HCT116 (cell line): ENCODE measurements at regions not wholly inside any gene's neighbourhood (a gene's known extent, or its start where the extent isn't known, plus 50 kb on each side); places are given as distances from the start of the nearest gene placed in this dataset.

Experiments
- ATAC-seq: fragments of 200-7000 bp; cut with Tn5 transposase; 2 replicates; pipeline ENCODE4 v1.9.1; 2020; ENCODE audit warnings: mild to moderate bottlenecking, moderate library complexity
- BruUV-seq: library from RNA; stranded (reverse); fragments of 400-500 nt; replicated peaks from 2 replicates; lab custom pipeline; 2021; lab: Mats Ljungman, UMichigan
- CTCF ChIA-PET: fragments of 300-600 bp; sonication (Branson Sonifier 250); formaldehyde crosslinking; loops from one replicate; lab custom pipeline; 2021; ENCODE audit warnings: antibody characterized with exemption; lab: Charles Lee
- POLR2A ChIA-PET: fragments of 300-600, 350-600 bp; sonication (Branson Sonifier 250); formaldehyde crosslinking; loops from one replicate; lab custom pipeline; 2021; ENCODE audit warnings: antibody characterized with exemption; lab: Charles Lee
- RAD21 ChIA-PET, 2 experiments: fragments of 300-600 bp; sonication (Branson Sonifier 250); formaldehyde crosslinking; loops; one replicate each; lab custom pipeline; 2023; ENCODE audit warnings: low total read pairs in 2 of 2; ENCODE audit not compliant: uncharacterized antibody in 2 of 2, unreplicated experiment in 2 of 2, low non-redundant PET in 1 of 2; lab: Charles Lee
- DNase-seq: peaks from one replicate; pipeline ENCODE4 v3.0.0-alpha.2; 2010; ENCODE audit warnings: low read depth, low spot score
- H2AFZ ChIP-seq: fragments of 200-600 bp; shearing (Covaris generic), sonication (generic); 2 replicates; pipeline ENCODE4 v1.6.1; 2017; ENCODE audit warnings: low read depth, mixed run types, mixed read lengths, antibody characterized with exemption, low read length; ENCODE audit not compliant: poor library complexity, severe bottlenecking
- H3K27ac ChIP-seq: 2 replicates; pipeline ENCODE4 v1.5.1; 2012; ENCODE audit warnings: low read depth, low read length
- H3K27me3 ChIP-seq: fragments of 200-600 bp; sonication (generic); 2 replicates; pipeline ENCODE4 v1.6.1; 2016; ENCODE audit warnings: mixed run types, low read length, mixed read lengths; ENCODE audit not compliant: insufficient read depth
- H3K36me3 ChIP-seq, 2 experiments: fragments of 200-500 bp in 1 of 2; fragments of 200-600 bp in 1 of 2; sonication (Bioruptor generic) in 1 of 2; sonication (generic) in 1 of 2; 2 replicates each; pipeline versions ENCODE4 v1.5.1 to v1.6.1; 2014 to 2016; ENCODE audit warnings: low read length in 2 of 2, inconsistent platforms in 1 of 2, mixed read lengths in 1 of 2, mixed run types in 1 of 2; ENCODE audit not compliant: insufficient read depth in 2 of 2, control insufficient read depth in 1 of 2
- H3K4me1 ChIP-seq, 2 experiments: fragments of 200-600 bp in 1 of 2; sonication (generic) in 1 of 2; 2 replicates each; pipeline versions ENCODE4 v1.5.1 to v1.6.1; 2012 to 2017; ENCODE audit warnings: low read length in 2 of 2, inconsistent platforms in 1 of 2, mild to moderate bottlenecking in 1 of 2, mixed read lengths in 1 of 2, mixed run types in 1 of 2, moderate library complexity in 1 of 2; ENCODE audit not compliant: insufficient read depth in 2 of 2, control insufficient read depth in 1 of 2
- H3K4me2 ChIP-seq: fragments of 200-600 bp; sonication (generic); 2 replicates; pipeline ENCODE4 v1.6.1; 2017; ENCODE audit warnings: mixed run types, low read length, mixed read lengths
- H3K4me3 ChIP-seq, 2 experiments: fragments of 200-600 bp in 1 of 2; sonication (generic) in 1 of 2; replicated peaks in 1 of 2; 2 replicates each; pipeline ENCODE4 v1.5.1; 2011 to 2016; ENCODE audit warnings: low read length in 2 of 2, control low read depth in 1 of 2, low read depth in 1 of 2, mild to moderate bottlenecking in 1 of 2, mixed read lengths in 1 of 2, mixed run types in 1 of 2
- H3K79me2 ChIP-seq: fragments of 200-600 bp; sonication (generic); 2 replicates; pipeline ENCODE4 v1.6.1; 2017; ENCODE audit warnings: mild to moderate bottlenecking, mixed run types, low read length, moderate library complexity, mixed read lengths; ENCODE audit not compliant: insufficient read depth
- H3K9ac ChIP-seq: fragments of 200-600 bp; sonication (generic); 2 replicates; pipeline ENCODE4 v1.6.1; 2016; ENCODE audit warnings: low read length, mixed read lengths
- H3K9me2 ChIP-seq: fragments of 200-600 bp; sonication (generic), shearing (Covaris generic); 2 replicates; pipeline ENCODE4 v1.6.1; 2017; ENCODE audit warnings: mixed run types, mild to moderate bottlenecking, moderate library complexity; ENCODE audit not compliant: insufficient read depth
- H3K9me3 ChIP-seq, 2 experiments: fragments of 200-500 bp in 1 of 2; fragments of 200-600 bp in 1 of 2; sonication (Bioruptor generic) in 1 of 2; sonication (generic) in 1 of 2; 2 replicates each; pipeline ENCODE4 v1.6.1; 2014 to 2017; ENCODE audit warnings: low read length in 2 of 2, mixed read lengths in 2 of 2, inconsistent platforms in 1 of 2, low read depth in 1 of 2, mild to moderate bottlenecking in 1 of 2, mixed run types in 1 of 2, moderate library complexity in 1 of 2; ENCODE audit not compliant: control insufficient read depth in 1 of 2, insufficient read depth in 1 of 2
- H4K20me1 ChIP-seq: fragments of 200-600 bp; sonication (generic), shearing (Covaris generic); 2 replicates; pipeline ENCODE4 v1.6.1; 2017; ENCODE audit warnings: mixed run types, mild to moderate bottlenecking, moderate library complexity; ENCODE audit not compliant: insufficient read depth
- CBX3 ChIP-seq: IDR thresholded peaks from 2 replicates; pipeline ENCODE4 v1.6.1; 2012; ENCODE audit warnings: low read depth
- CEBPB ChIP-seq: IDR thresholded peaks from 2 replicates; pipeline ENCODE4 v1.6.1; 2012; ENCODE audit warnings: low read depth
- CTCF ChIP-seq, 3 experiments: fragments of 200-600 bp in 1 of 3; sonication (generic) in 1 of 3; IDR thresholded peaks in 2 of 3; conservative IDR thresholded peaks in 1 of 3; 2 replicates each; pipeline ENCODE4 v1.5.1; 2012 to 2017; ENCODE audit warnings: low read depth in 2 of 3, low read length in 2 of 3, antibody characterized with exemption in 1 of 3, borderline replicate concordance in 1 of 3, control low read depth in 1 of 3, mild to moderate bottlenecking in 1 of 3, mixed read lengths in 1 of 3, mixed run types in 1 of 3, moderate library complexity in 1 of 3; ENCODE audit not compliant: insufficient read depth in 1 of 3
- ELF1 ChIP-seq: IDR thresholded peaks from 2 replicates; pipeline ENCODE4 v1.6.1; 2012; ENCODE audit warnings: low read depth, borderline replicate concordance
- EZH2phosphoT487 ChIP-seq: fragments of 200-600 bp; IDR thresholded peaks from 2 replicates; pipeline ENCODE4 v1.6.1; 2018; ENCODE audit warnings: antibody characterized with exemption, borderline replicate concordance
- FOSL1 ChIP-seq: IDR thresholded peaks from 2 replicates; pipeline ENCODE4 v1.6.1; 2012; ENCODE audit warnings: low read depth
- JUND ChIP-seq: IDR thresholded peaks from 2 replicates; pipeline ENCODE4 v1.6.1; 2012
- POLR2A ChIP-seq: IDR thresholded peaks from 2 replicates; pipeline ENCODE4 v1.7.0; 2011; ENCODE audit warnings: borderline replicate concordance; ENCODE audit not compliant: insufficient read depth, insufficient read length; ENCODE audit errors: extremely low read depth
- POLR2AphosphoS5 ChIP-seq: IDR thresholded peaks from 2 replicates; pipeline ENCODE4 v1.6.1; 2011; ENCODE audit warnings: mild to moderate bottlenecking, low read depth, low read length, moderate library complexity
- RAD21 ChIP-seq: IDR thresholded peaks from 2 replicates; pipeline ENCODE4 v1.6.1; 2012; ENCODE audit warnings: low read depth, mild to moderate bottlenecking
- SIN3A ChIP-seq: IDR thresholded peaks from 2 replicates; pipeline ENCODE4 v1.6.1; 2012; ENCODE audit warnings: low read depth
- TCF7L2 ChIP-seq: IDR thresholded peaks from 2 replicates; pipeline ENCODE4 v1.7.0; 2011; ENCODE audit warnings: borderline replicate concordance, inconsistent platforms; ENCODE audit not compliant: insufficient read depth, insufficient read length; ENCODE audit errors: extremely low read depth
- ZFX ChIP-seq: fragments of 450-650 bp; IDR thresholded peaks from 2 replicates; pipeline ENCODE4 v1.6.1; 2017
- ZNF274 ChIP-seq: fragments of 200-500 bp; sonication (Bioruptor generic); IDR thresholded peaks from 2 replicates; pipeline ENCODE4 v1.6.1; 2014; ENCODE audit warnings: mild to moderate bottlenecking, low read depth, low read length, inconsistent platforms
- intact Hi-C: fragments of 100-400 bp; cut with micrococcal nuclease; formaldehyde crosslinking; loops from 2 replicates; pipeline ENCODE4 v1.10.0; 2022
- TF ChIP-seq, protein P1 (sequence below): IDR thresholded peaks from 2 replicates; pipeline ENCODE4 v1.6.1; 2012; ENCODE audit warnings: low read depth
- TF ChIP-seq, protein P2 (sequence below): IDR thresholded peaks from 2 replicates; pipeline ENCODE4 v1.6.1; 2012

DNA sequence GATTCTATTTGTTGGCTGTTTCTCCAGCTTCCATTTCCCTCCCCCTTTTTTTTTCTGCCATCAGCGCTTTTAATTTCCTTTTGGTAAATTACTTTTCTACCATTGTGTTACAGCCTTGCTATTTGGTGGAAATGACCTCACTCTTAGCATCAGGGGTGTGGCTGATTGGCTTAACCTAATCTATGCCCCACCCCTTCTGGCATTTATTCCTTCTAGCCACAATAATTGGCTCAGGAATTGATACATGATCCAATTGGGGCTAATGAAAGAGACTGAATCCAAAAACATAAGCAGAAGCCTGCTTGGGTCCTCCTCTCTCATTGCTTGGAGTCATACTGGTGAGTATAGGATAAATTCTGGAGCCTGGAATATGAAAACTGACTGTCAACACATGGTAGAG is 402.4 kb upstream of the LRRC4C start:
- Histone ChIP-seq H3K4me2 (no peak overlapping the region), H3K4me1 (no peaks in the 10 kb centered on the region)
- CTCF ChIA-PET: no interaction called here
- TF ChIP-seq ZFX: no peak
- no peak for TF ChIP-seq FOSL1
- TF ChIP-seq, all 23 proteins: peak for 0
- H3K9me3 ChIP-seq: peaks cover 17 to 26% of the 10 kb centered on the region in 2 experiments; a peak in 2 of 4 replicates
- H3K79me2 ChIP-seq: no peaks in the 10 kb centered on the region
- no peak overlapping the region for H3K27ac ChIP-seq
- H2AFZ ChIP-seq: no peak overlapping the region
- no peak overlapping the region for H3K4me3 ChIP-seq
- POLR2A ChIA-PET: no interaction called here
- no peaks in the 10 kb centered on the region for H4K20me1 ChIP-seq
- DNase-seq (no peak), ATAC-seq (no peak)
- RAD21 ChIA-PET: no interaction called here
- no peaks in the 10 kb centered on the region for H3K9me2 ChIP-seq
- no peaks in the 10 kb centered on the region for H3K27me3 ChIP-seq
- no peaks in the 10 kb centered on the region for H3K36me3 ChIP-seq
- no peak overlapping the region for H3K9ac ChIP-seq
- no TSS peak for BruUV-seq
- intact Hi-C loops: no loop called here

- Histone ChIP-seq H3K27ac (no peak overlapping the region), H3K79me2 (no peaks in the 10 kb centered on the region), H3K36me3 (no peaks in the 10 kb centered on the region), H3K27me3 (no peaks in the 10 kb centered on the region), H3K9me2 (no peaks in the 10 kb centered on the region), H3K9ac (no peak overlapping the region), H3K4me2 (no peak overlapping the region), H3K9me3 (peaks cover 21% of the 10 kb centered on the region in 2 experiments; a peak in 2 of 4 replicates), H3K4me1 (no peaks in the 10 kb centered on the region), H2AFZ (no peak overlapping the region), H4K20me1 (no peaks in the 10 kb centered on the region), H3K4me3 (no peak overlapping the region)
- POLR2A ChIA-PET: no interaction called here
- ATAC-seq (no peak), DNase-seq (no peak)
- TF ChIP-seq POLR2A: no peak
- TF ChIP-seq SIN3A: no peak
- no peak for TF ChIP-seq CBX3
- TF ChIP-seq, protein P1, sequence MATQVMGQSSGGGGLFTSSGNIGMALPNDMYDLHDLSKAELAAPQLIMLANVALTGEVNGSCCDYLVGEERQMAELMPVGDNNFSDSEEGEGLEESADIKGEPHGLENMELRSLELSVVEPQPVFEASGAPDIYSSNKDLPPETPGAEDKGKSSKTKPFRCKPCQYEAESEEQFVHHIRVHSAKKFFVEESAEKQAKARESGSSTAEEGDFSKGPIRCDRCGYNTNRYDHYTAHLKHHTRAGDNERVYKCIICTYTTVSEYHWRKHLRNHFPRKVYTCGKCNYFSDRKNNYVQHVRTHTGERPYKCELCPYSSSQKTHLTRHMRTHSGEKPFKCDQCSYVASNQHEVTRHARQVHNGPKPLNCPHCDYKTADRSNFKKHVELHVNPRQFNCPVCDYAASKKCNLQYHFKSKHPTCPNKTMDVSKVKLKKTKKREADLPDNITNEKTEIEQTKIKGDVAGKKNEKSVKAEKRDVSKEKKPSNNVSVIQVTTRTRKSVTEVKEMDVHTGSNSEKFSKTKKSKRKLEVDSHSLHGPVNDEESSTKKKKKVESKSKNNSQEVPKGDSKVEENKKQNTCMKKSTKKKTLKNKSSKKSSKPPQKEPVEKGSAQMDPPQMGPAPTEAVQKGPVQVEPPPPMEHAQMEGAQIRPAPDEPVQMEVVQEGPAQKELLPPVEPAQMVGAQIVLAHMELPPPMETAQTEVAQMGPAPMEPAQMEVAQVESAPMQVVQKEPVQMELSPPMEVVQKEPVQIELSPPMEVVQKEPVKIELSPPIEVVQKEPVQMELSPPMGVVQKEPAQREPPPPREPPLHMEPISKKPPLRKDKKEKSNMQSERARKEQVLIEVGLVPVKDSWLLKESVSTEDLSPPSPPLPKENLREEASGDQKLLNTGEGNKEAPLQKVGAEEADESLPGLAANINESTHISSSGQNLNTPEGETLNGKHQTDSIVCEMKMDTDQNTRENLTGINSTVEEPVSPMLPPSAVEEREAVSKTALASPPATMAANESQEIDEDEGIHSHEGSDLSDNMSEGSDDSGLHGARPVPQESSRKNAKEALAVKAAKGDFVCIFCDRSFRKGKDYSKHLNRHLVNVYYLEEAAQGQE: no peak
- no peak for TF ChIP-seq ZFX
- TF ChIP-seq TCF7L2: no peak
- TF ChIP-seq JUND: no peak
- TF ChIP-seq EZH2phosphoT487: no peak
- no peak for TF ChIP-seq RAD21
- TF ChIP-seq, protein P2, sequence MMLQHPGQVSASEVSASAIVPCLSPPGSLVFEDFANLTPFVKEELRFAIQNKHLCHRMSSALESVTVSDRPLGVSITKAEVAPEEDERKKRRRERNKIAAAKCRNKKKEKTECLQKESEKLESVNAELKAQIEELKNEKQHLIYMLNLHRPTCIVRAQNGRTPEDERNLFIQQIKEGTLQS: no peak
- no peak for TF ChIP-seq POLR2AphosphoS5
- TF ChIP-seq ELF1: no peak
- TF ChIP-seq ZNF274: no peak
- TF ChIP-seq CTCF (IDR thresholded peaks at IDR 0.05 in 2 of 3, conservative IDR thresholded peaks at IDR 0.05 in 1 of 3; ENCODE audit: borderline replicate concordance in 1 of 3, insufficient read depth in 1 of 3, low read depth in 2 of 3, low read length in 2 of 3): no peak
- TF ChIP-seq FOSL1: no peak
- TF ChIP-seq CEBPB: no peak
- intact Hi-C loops: no loop called here
- RAD21 ChIA-PET: no interaction called here
- BruUV-seq: no TSS peak
- CTCF ChIA-PET: no interaction called here
Observed at GRCh38 chr11:41866525-41866924, 407.1 kb upstream of the LRRC4C start.
